Activated CD8-positive, alpha-beta T cell treated with anti-CD3 and anti-CD28 coated beads, Interleukin-2, amount 10 ng/mL, durations not matched to agents 7 days and 5 days (primary cell): ENCODE measurements at regions not wholly inside any gene's neighbourhood (a gene's known extent, or its start where the extent isn't known, plus 50 kb on each side); places are given as distances from the start of the nearest gene placed in this dataset.
"Not testable (repeated sequence)": the region's sequence is repeated elsewhere in the genome, so short reads cannot be mapped to it uniquely, and the experiment has no call there.

Experiments
- ATAC-seq: fragments of 150-1000 bp; cut with Tn5 transposase; one replicate; pipeline ENCODE4 v1.10.0; 2021; ENCODE audit warnings: moderate library complexity
- CTCF ChIA-PET: fragments of 350-600 bp; sonication (Branson Sonifier 250); formaldehyde crosslinking; loops from one replicate; lab custom pipeline; 2021; ENCODE audit warnings: antibody characterized with exemption; lab: Charles Lee
- POLR2A ChIA-PET: fragments of 350-600 bp; sonication (Branson Sonifier 250); formaldehyde crosslinking; loops from one replicate; lab custom pipeline; 2021; ENCODE audit warnings: antibody characterized with exemption; lab: Charles Lee
- DNase-seq: peaks from one replicate; pipeline ENCODE4 v3.0.0-alpha.2; 2020
- H3K27ac Mint-ChIP-seq: one replicate; pipeline ENCODE4 v1.8.0; 2021; ENCODE audit warnings: mild to moderate bottlenecking, mixed read lengths
- H3K27me3 Mint-ChIP-seq: one replicate; pipeline ENCODE4 v1.8.0; 2021; ENCODE audit warnings: low read depth, mixed read lengths
- H3K36me3 Mint-ChIP-seq: one replicate; pipeline ENCODE4 v1.8.0; 2021; ENCODE audit warnings: low read depth, mixed read lengths
- H3K4me1 Mint-ChIP-seq: one replicate; pipeline ENCODE4 v1.8.0; 2021; ENCODE audit warnings: low read depth, mixed read lengths
- H3K4me3 Mint-ChIP-seq: one replicate; pipeline ENCODE4 v1.8.0; 2021; ENCODE audit warnings: mild to moderate bottlenecking, mixed read lengths
- H3K9me3 Mint-ChIP-seq: one replicate; pipeline ENCODE4 v1.8.0; 2022; ENCODE audit warnings: mixed read lengths; ENCODE audit not compliant: insufficient read depth

GRCh38 chr6:144624246-144624645 is 339.1 kb downstream of the UTRN start:
- H3K27me3 Mint-ChIP-seq: no peaks in the 10 kb centered on the region
- CTCF ChIA-PET: no interaction called here
- DNase-seq (no peak), ATAC-seq (no peak)
- H3K9me3 Mint-ChIP-seq: no peaks in the 10 kb centered on the region
- peaks cover 5% of the 10 kb centered on the region for H3K36me3 Mint-ChIP-seq
- POLR2A ChIA-PET: no interaction called here
- H3K4me3 Mint-ChIP-seq: no peak overlapping the region
- no peaks in the 10 kb centered on the region for H3K4me1 Mint-ChIP-seq
- H3K27ac Mint-ChIP-seq: no peak overlapping the region

GRCh38 chr6:144624716-144625115 is 339.6 kb downstream of the UTRN start:
- DNase-seq: no peak
- Mint-ChIP-seq H3K36me3 (peaks cover 9% of the 10 kb centered on the region), H3K27ac (no peak overlapping the region), H3K4me3 (no peak overlapping the region), H3K4me1 (no peaks in the 10 kb centered on the region), H3K9me3 (no peaks in the 10 kb centered on the region), H3K27me3 (no peaks in the 10 kb centered on the region)
- ChIA-PET POLR2A (no interaction called here), CTCF (no interaction called here)
- no peak for ATAC-seq

GRCh38 chr6:144630857-144631256 is 345.7 kb downstream of the UTRN start:
- POLR2A ChIA-PET: no interaction called here
- Mint-ChIP-seq H3K27ac (no peak overlapping the region), H3K9me3 (no peaks in the 10 kb centered on the region), H3K27me3 (no peaks in the 10 kb centered on the region), H3K4me1 (no peaks in the 10 kb centered on the region), H3K4me3 (no peak overlapping the region), H3K36me3 (peaks cover 6% of the 10 kb centered on the region)
- DNase-seq: no peak
- CTCF ChIA-PET: no interaction called here
- ATAC-seq: no peak

- ATAC-seq: no peak
- CTCF ChIA-PET: no interaction called here
Measured at GRCh38 chr6:144632266-144632665, 347.1 kb downstream of the UTRN start.

GRCh38 chr6:144633886-144634285 is 348.8 kb downstream of the UTRN start:
- no peaks in the 10 kb centered on the region for H3K9me3 Mint-ChIP-seq
- ChIA-PET POLR2A (no interaction called here), CTCF (no interaction called here)
- DNase-seq: no peak
- no peak overlapping the region for H3K27ac Mint-ChIP-seq
- H3K27me3 Mint-ChIP-seq: no peaks in the 10 kb centered on the region
- H3K4me3 Mint-ChIP-seq: no peak overlapping the region
- ATAC-seq: no peak
- no peaks in the 10 kb centered on the region for H3K4me1 Mint-ChIP-seq
- peaks cover 8% of the 10 kb centered on the region for H3K36me3 Mint-ChIP-seq

More at GRCh38 chr6:144632266-144632665, 347.1 kb downstream of the UTRN start:
- Mint-ChIP-seq H3K4me3 (no peak overlapping the region), H3K36me3 (peaks cover 8% of the 10 kb centered on the region), H3K27ac (no peak overlapping the region), H3K4me1 (no peaks in the 10 kb centered on the region), H3K9me3 (no peaks in the 10 kb centered on the region), H3K27me3 (no peaks in the 10 kb centered on the region)
- no peak for DNase-seq
- POLR2A ChIA-PET: no interaction called here

GRCh38 chr6:144634371-144634770 is 349.2 kb downstream of the UTRN start:
- DNase-seq: no peak
- H3K36me3 Mint-ChIP-seq: peaks cover 10% of the 10 kb centered on the region

GRCh38 chr6:144635051-144635450 is 349.9 kb downstream of the UTRN start:
- H3K36me3 Mint-ChIP-seq: peaks cover 8% of the 10 kb centered on the region
- ChIA-PET CTCF (no interaction called here), POLR2A (no interaction called here)
- no peak for ATAC-seq
- no peaks in the 10 kb centered on the region for H3K9me3 Mint-ChIP-seq
- DNase-seq: no peak
- H3K4me1 Mint-ChIP-seq: no peaks in the 10 kb centered on the region
- H3K27me3 Mint-ChIP-seq: no peaks in the 10 kb centered on the region
- no peak overlapping the region for H3K4me3 Mint-ChIP-seq
- H3K27ac Mint-ChIP-seq: no peak overlapping the region

More at GRCh38 chr6:144634371-144634770, 349.2 kb downstream of the UTRN start:
- H3K4me3 Mint-ChIP-seq: no peak overlapping the region
- ChIA-PET CTCF (no interaction called here), POLR2A (no interaction called here)
- no peaks in the 10 kb centered on the region for H3K4me1 Mint-ChIP-seq
- no peaks in the 10 kb centered on the region for H3K27me3 Mint-ChIP-seq
- no peaks in the 10 kb centered on the region for H3K9me3 Mint-ChIP-seq
- no peak for ATAC-seq
- no peak overlapping the region for H3K27ac Mint-ChIP-seq

GRCh38 chr6:144636025-144636424 is 350.9 kb downstream of the UTRN start:
- CTCF ChIA-PET, H3K9me3 Mint-ChIP-seq, H3K27ac Mint-ChIP-seq, H3K4me3 Mint-ChIP-seq, POLR2A ChIA-PET, DNase-seq, H3K36me3 Mint-ChIP-seq, H3K27me3 Mint-ChIP-seq, H3K4me1 Mint-ChIP-seq, ATAC-seq: not testable (repeated sequence)

GRCh38 chr6:144637541-144637940 is 352.4 kb downstream of the UTRN start:
- H3K27ac Mint-ChIP-seq: no peak overlapping the region
- ChIA-PET CTCF (interaction anchor here (0.8 kb wide), 1 partner anchor 40 kb away, joined by 3 read pairs; no protein-coding TSS in a partner anchor), POLR2A (interaction anchor here (0.7 to 0.8 kb wide), 2 partner anchors 82 to 550 kb away, joined by 4 to 6 read pairs; no protein-coding TSS in a partner anchor)
- H3K27me3 Mint-ChIP-seq: no peaks in the 10 kb centered on the region
- no peaks in the 10 kb centered on the region for H3K4me1 Mint-ChIP-seq
- no peak for ATAC-seq
- peaks cover 8% of the 10 kb centered on the region for H3K36me3 Mint-ChIP-seq
- H3K9me3 Mint-ChIP-seq: no peaks in the 10 kb centered on the region
- no peak for DNase-seq
- H3K4me3 Mint-ChIP-seq: no peak overlapping the region

GRCh38 chr6:144639654-144640053 is 354.5 kb downstream of the UTRN start:
- DNase-seq (no peak), ATAC-seq (no peak)
- H3K4me1 Mint-ChIP-seq: no peaks in the 10 kb centered on the region
- no peaks in the 10 kb centered on the region for H3K27me3 Mint-ChIP-seq
- no peak overlapping the region for H3K4me3 Mint-ChIP-seq
- CTCF ChIA-PET: no interaction called here
- H3K36me3 Mint-ChIP-seq: peaks cover 6% of the 10 kb centered on the region
- no peaks in the 10 kb centered on the region for H3K9me3 Mint-ChIP-seq
- no peak overlapping the region for H3K27ac Mint-ChIP-seq
- POLR2A ChIA-PET: no interaction called here

- no peaks in the 10 kb centered on the region for H3K4me1 Mint-ChIP-seq
- CTCF ChIA-PET: no interaction called here
- no peak overlapping the region for H3K27ac Mint-ChIP-seq
- no peak for DNase-seq
- POLR2A ChIA-PET: no interaction called here
- H3K36me3 Mint-ChIP-seq: peaks cover 8% of the 10 kb centered on the region
- no peaks in the 10 kb centered on the region for H3K27me3 Mint-ChIP-seq
- H3K9me3 Mint-ChIP-seq: no peaks in the 10 kb centered on the region
- no peak overlapping the region for H3K4me3 Mint-ChIP-seq
- no peak for ATAC-seq
Measured at GRCh38 chr6:144641286-144641685, 356.2 kb downstream of the UTRN start.

GRCh38 chr6:144644776-144645175 is 359.6 kb downstream of the UTRN start:
- H3K4me1 Mint-ChIP-seq: no peaks in the 10 kb centered on the region
- no peaks in the 10 kb centered on the region for H3K27me3 Mint-ChIP-seq
- DNase-seq (no peak), ATAC-seq (no peak)
- no peak overlapping the region for H3K4me3 Mint-ChIP-seq
- CTCF ChIA-PET: interaction anchor here (0.7 to 1.1 kb wide), 2 partner anchors 134 to 426 kb away, joined by 3 read pairs; no protein-coding TSS in a partner anchor
- H3K9me3 Mint-ChIP-seq: no peaks in the 10 kb centered on the region
- H3K27ac Mint-ChIP-seq: no peak overlapping the region
- H3K36me3 Mint-ChIP-seq: peaks cover 10% of the 10 kb centered on the region
- POLR2A ChIA-PET: no interaction called here
